ENCODE measurements at regions not wholly inside any gene's neighbourhood (a gene's known extent, or its start where the extent isn't known, plus 50 kb on each side); places are given as distances from the start of the nearest gene placed in this dataset.

GRCh38 chr2:122525336-122525735, 769.9 kb downstream of the TSN start:
- no peak overlapping the region for H3K27ac Mint-ChIP-seq
- H3K4me3 ChIP-seq (ENCODE audit: low read length), result no peak overlapping the region

GRCh38 chr2:122528061-122528460, 772.6 kb downstream of the TSN start:
- peaks cover 4% of the 10 kb centered on the region for H3K9me3 ChIP-seq (ENCODE audit: control insufficient read depth, insufficient read depth, low read length)
- DNase-seq (no peak), ATAC-seq (no peak)
- Mint-ChIP-seq H3K4me3 (no peak overlapping the region), H3K27ac (no peak overlapping the region), H3K27me3 (ENCODE audit: low read depth in 2 of 2) (no peaks in the 10 kb centered on the region), H3K9me3 (peaks cover 2 to 12% of the 10 kb centered on the region in 2 donors), H3K4me1 (no peaks in the 10 kb centered on the region), H3K36me3 (no peaks in the 10 kb centered on the region)
- no peaks in the 10 kb centered on the region for H3K27me3 ChIP-seq (ENCODE audit: control insufficient read depth, insufficient read depth, low read length)
- no peaks in the 10 kb centered on the region for H3K4me1 ChIP-seq (ENCODE audit: control insufficient read depth, insufficient read depth, low read length)
- 95% methylated on average over 2 of the region's 3 CpGs for WGBS (ENCODE audit: insufficient coverage)
- TF ChIP-seq CTCF (IDR thresholded peaks at IDR 0.05), result no peak
- no peak overlapping the region for H3K4me3 ChIP-seq (ENCODE audit: low read length)
- H3K36me3 ChIP-seq (ENCODE audit: control insufficient read depth, insufficient read depth, low read length), result no peaks in the 10 kb centered on the region
- intact Hi-C loops (cut with micrococcal nuclease), result no loop called here
- H3K27ac ChIP-seq (ENCODE audit: low read length), result no peak overlapping the region

More at GRCh38 chr2:122525336-122525735, 769.9 kb downstream of the TSN start:
- Histone ChIP-seq H3K9me3 (ENCODE audit: control insufficient read depth, insufficient read depth, low read length) (peaks cover 4% of the 10 kb centered on the region), H3K27me3 (ENCODE audit: control insufficient read depth, insufficient read depth, low read length) (no peaks in the 10 kb centered on the region), H3K27ac (ENCODE audit: low read length) (no peak overlapping the region), H3K36me3 (ENCODE audit: control insufficient read depth, insufficient read depth, low read length) (no peaks in the 10 kb centered on the region), H3K4me1 (ENCODE audit: control insufficient read depth, insufficient read depth, low read length) (no peaks in the 10 kb centered on the region)
- no peaks in the 10 kb centered on the region for H3K4me1 Mint-ChIP-seq
- DNase-seq (no peak), ATAC-seq (no peak)
- peaks cover 2 to 12% of the 10 kb centered on the region in 2 donors for H3K9me3 Mint-ChIP-seq
- no peak for TF ChIP-seq CTCF (IDR thresholded peaks at IDR 0.05)
- no peaks in the 10 kb centered on the region for H3K36me3 Mint-ChIP-seq
- no peak overlapping the region for H3K4me3 Mint-ChIP-seq
- intact Hi-C loops (cut with micrococcal nuclease), result no loop called here
- WGBS (ENCODE audit: insufficient coverage), result 87% methylated on average over 1 of the region's 2 CpGs
- no peaks in the 10 kb centered on the region for H3K27me3 Mint-ChIP-seq (ENCODE audit: low read depth in 2 of 2)

- Mint-ChIP-seq H3K27ac (no peak overlapping the region), H3K36me3 (no peaks in the 10 kb centered on the region), H3K9me3 (peaks cover 2 to 12% of the 10 kb centered on the region in 2 donors), H3K27me3 (ENCODE audit: low read depth in 2 of 2) (no peaks in the 10 kb centered on the region), H3K4me3 (no peak overlapping the region), H3K4me1 (no peaks in the 10 kb centered on the region)
- DNase-seq (no peak), ATAC-seq (no peak)
- H3K4me3 ChIP-seq (ENCODE audit: low read length), result no peak overlapping the region
- TF ChIP-seq CTCF (IDR thresholded peaks at IDR 0.05), result no peak
- H3K9me3 ChIP-seq (ENCODE audit: control insufficient read depth, insufficient read depth, low read length), result peaks cover 4% of the 10 kb centered on the region
- intact Hi-C loops (cut with micrococcal nuclease), result no loop called here
- no peaks in the 10 kb centered on the region for H3K36me3 ChIP-seq (ENCODE audit: control insufficient read depth, insufficient read depth, low read length)
- H3K27me3 ChIP-seq (ENCODE audit: control insufficient read depth, insufficient read depth, low read length), result no peaks in the 10 kb centered on the region
- 86% methylated on average over 9 of the region's 11 CpGs for WGBS (ENCODE audit: insufficient coverage)
- no peaks in the 10 kb centered on the region for H3K4me1 ChIP-seq (ENCODE audit: control insufficient read depth, insufficient read depth, low read length)
- no peak overlapping the region for H3K27ac ChIP-seq (ENCODE audit: low read length)
Observed at GRCh38 chr2:122528958-122529705, 773.7 kb downstream of the TSN start.

- no peak overlapping the region for H3K4me3 Mint-ChIP-seq
- no peaks in the 10 kb centered on the region for H3K36me3 Mint-ChIP-seq
- Histone ChIP-seq H3K36me3 (ENCODE audit: control insufficient read depth, insufficient read depth, low read length) (no peaks in the 10 kb centered on the region), H3K4me3 (ENCODE audit: low read length) (no peak overlapping the region), H3K27me3 (ENCODE audit: control insufficient read depth, insufficient read depth, low read length) (no peaks in the 10 kb centered on the region), H3K9me3 (ENCODE audit: control insufficient read depth, insufficient read depth, low read length) (peaks cover 4% of the 10 kb centered on the region), H3K4me1 (ENCODE audit: control insufficient read depth, insufficient read depth, low read length) (no peaks in the 10 kb centered on the region), H3K27ac (ENCODE audit: low read length) (no peak overlapping the region)
- H3K27me3 Mint-ChIP-seq (ENCODE audit: low read depth in 2 of 2), result no peaks in the 10 kb centered on the region
- intact Hi-C loops (cut with micrococcal nuclease), result no loop called here
- ATAC-seq (no peak), DNase-seq (no peak)
- no CpG with 5 or more reads among the region's 2 CpGs for WGBS (ENCODE audit: insufficient coverage)
- no peaks in the 10 kb centered on the region for H3K4me1 Mint-ChIP-seq
- peaks cover 6 to 15% of the 10 kb centered on the region in 2 donors for H3K9me3 Mint-ChIP-seq
- no peak overlapping the region for H3K27ac Mint-ChIP-seq
- no peak for TF ChIP-seq CTCF (IDR thresholded peaks at IDR 0.05)
Observed at GRCh38 chr2:122530814-122531213, 775.4 kb downstream of the TSN start.

All from natural killer cell (primary cell).